GM12878 (cell line): ENCODE measurements at regions not wholly inside any gene's neighbourhood (a gene's known extent, or its start where the extent isn't known, plus 50 kb on each side); places are given as distances from the start of the nearest gene placed in this dataset.

Experiments
- ATAC-seq: fragments of 200-7000 bp; cut with Tn5 transposase; 3 replicates; pipeline ENCODE4 v1.9.1; 2020; ENCODE audit warnings: mild to moderate bottlenecking, moderate library complexity
- BruUV-seq: library from RNA; stranded (reverse); fragments of 400-500 nt; replicated peaks from 2 replicates; lab custom pipeline; 2021; lab: Mats Ljungman, UMichigan
- CTCF ChIA-PET: fragments of 300-600 bp; sonication (Branson Sonifier 250); formaldehyde crosslinking; extraction: SDS; loops from one replicate; lab custom pipeline; 2021; ENCODE audit warnings: inconsistent platforms; lab: Yijun Ruan, JAX
- POLR2A ChIA-PET: fragments of 350-600 bp; formaldehyde crosslinking; extraction: SDS; loops from one replicate; lab custom pipeline; 2021; ENCODE audit warnings: inconsistent platforms; lab: Charles Lee
- RAD21 ChIA-PET: fragments of 300-600 bp; sonication (Branson Sonifier 250); formaldehyde crosslinking; loops from one replicate; lab custom pipeline; 2023; ENCODE audit warnings: antibody characterized with exemption; ENCODE audit not compliant: unreplicated experiment; lab: Charles Lee
- SMC1A ChIA-PET: fragments of 300-600 bp; sonication (Branson Sonifier 250); formaldehyde crosslinking; loops from one replicate; lab custom pipeline; 2023; ENCODE audit not compliant: unreplicated experiment, uncharacterized antibody; lab: Charles Lee
- DNase-seq: peaks from one replicate; pipeline ENCODE4 v3.0.0-alpha.2; 2011; ENCODE audit warnings: low read depth, low spot score
- FAIRE-seq: peaks from 3 replicates; lab custom pipeline; 2011; peaks lifted over from hg19 to GRCh38; lab: Jason Lieb, UNC
- H2AFZ ChIP-seq: 2 replicates; pipeline ENCODE4 v1.6.0; 2011; ENCODE audit warnings: low read depth, low read length, control low read depth; ENCODE audit not compliant: control insufficient read depth
- H3K27ac ChIP-seq: 2 replicates; pipeline ENCODE4 v1.5.1; 2011; ENCODE audit warnings: control low read depth; ENCODE audit not compliant: control insufficient read depth, insufficient read depth
- H3K27me3 ChIP-seq, 2 experiments: replicated peaks in 1 of 2; 2 replicates each; pipeline versions ENCODE4 v1.6.0 to v1.6.1; 2011; ENCODE audit warnings: low read length in 1 of 2; ENCODE audit not compliant: control insufficient read depth in 2 of 2, insufficient read depth in 2 of 2
- H3K36me3 ChIP-seq, 2 experiments: 2 replicates each; pipeline ENCODE4 v1.5.1; 2011; ENCODE audit warnings: low read length in 1 of 2; ENCODE audit not compliant: control insufficient read depth in 2 of 2, insufficient read depth in 2 of 2
- H3K4me1 ChIP-seq: 2 replicates; pipeline ENCODE4 v1.6.1; 2011; ENCODE audit warnings: mild to moderate bottlenecking, low read length, moderate library complexity, mixed read lengths; ENCODE audit not compliant: control insufficient read depth, insufficient read depth
- H3K4me2 ChIP-seq: 2 replicates; pipeline ENCODE4 v1.6.0; 2011; ENCODE audit warnings: control low read depth; ENCODE audit not compliant: control insufficient read depth, insufficient read depth
- H3K4me3 ChIP-seq: fragments of 200-600 bp; sonication (generic); 2 replicates; pipeline ENCODE4 v1.5.1; 2016
- H3K79me2 ChIP-seq: 2 replicates; pipeline ENCODE4 v1.6.0; 2011; ENCODE audit warnings: low read length; ENCODE audit not compliant: control insufficient read depth, insufficient read depth
- H3K9ac ChIP-seq: 2 replicates; pipeline ENCODE4 v1.8.0; 2011; ENCODE audit warnings: low read length, control low read depth, mixed read lengths; ENCODE audit not compliant: control insufficient read depth, insufficient read depth
- H3K9me3 ChIP-seq: replicated peaks from 3 replicates; pipeline ENCODE4 v1.5.1; 2011; ENCODE audit warnings: mild to moderate bottlenecking, low read length; ENCODE audit not compliant: control insufficient read depth, insufficient read depth
- H4K20me1 ChIP-seq: 2 replicates; pipeline ENCODE4 v1.6.0; 2011; ENCODE audit not compliant: control insufficient read depth, insufficient read depth
- ATF7 ChIP-seq: fragments of 450-650 bp; IDR thresholded peaks from 2 replicates; pipeline ENCODE4 v1.6.1; 2016; ENCODE audit warnings: low read depth, mild to moderate bottlenecking
- BACH1 ChIP-seq: fragments of 450-650 bp; IDR thresholded peaks from 2 replicates; pipeline ENCODE4 v1.6.1; 2017; ENCODE audit warnings: mild to moderate bottlenecking, borderline replicate concordance
- BMI1 ChIP-seq: fragments of 450-650 bp; IDR thresholded peaks from 2 replicates; pipeline ENCODE4 v1.6.1; 2016; ENCODE audit warnings: mild to moderate bottlenecking, moderate library complexity, borderline replicate concordance
- CBX3 ChIP-seq: fragments of 200-600 bp; sonication (generic); IDR thresholded peaks from 2 replicates; pipeline ENCODE4 v1.6.1; 2016; ENCODE audit warnings: low read depth, borderline replicate concordance
- FOXM1 ChIP-seq: IDR thresholded peaks from 2 replicates; pipeline ENCODE4 v1.6.1; 2012; ENCODE audit warnings: low read depth, mild to moderate bottlenecking, inconsistent platforms, low read length, moderate library complexity
- KLF5 ChIP-seq: fragments of 450-650 bp; IDR thresholded peaks from 2 replicates; pipeline ENCODE4 v1.6.1; 2014; ENCODE audit warnings: mild to moderate bottlenecking; ENCODE audit not compliant: partially characterized antibody
- PAX5 ChIP-seq: IDR thresholded peaks from 2 replicates; pipeline ENCODE4 v1.6.1; 2011; ENCODE audit warnings: low read depth, low read length, borderline replicate concordance
- PML ChIP-seq: IDR thresholded peaks from 2 replicates; pipeline ENCODE4 v1.6.1; 2012; ENCODE audit warnings: low read length, inconsistent platforms
- RCOR1 ChIP-seq: conservative IDR thresholded peaks from 2 replicates; pipeline ENCODE4 v1.6.1; 2012; ENCODE audit warnings: low read depth, low read length, improper control_type of control experiment
- SIN3A ChIP-seq: IDR thresholded peaks from 2 replicates; pipeline ENCODE4 v1.6.1; 2012; ENCODE audit warnings: low read depth, low read length, improper control_type of control experiment
- SREBF2 ChIP-seq: IDR thresholded peaks from 2 replicates; pipeline ENCODE4 v1.6.1; 2012; ENCODE audit warnings: mild to moderate bottlenecking, low read length
- SRF ChIP-seq, 2 experiments: IDR thresholded peaks; 2 replicates each; pipeline ENCODE4 v1.6.1; 2011; ENCODE audit warnings: low read depth in 2 of 2, low read length in 2 of 2, mild to moderate bottlenecking in 1 of 2, moderate library complexity in 1 of 2
- STAT3 ChIP-seq: IDR thresholded peaks from 2 replicates; pipeline ENCODE4 v1.6.1; 2011; ENCODE audit warnings: low read depth, low read length, improper control_type of control experiment
- TCF7 ChIP-seq: IDR thresholded peaks from 2 replicates; pipeline ENCODE4 v1.6.1; 2014; ENCODE audit warnings: antibody characterized with exemption, borderline replicate concordance
- WGBS: methylation state at CpG from one replicate; pipeline ENCODE4 v1.1.6; 2016; ENCODE audit warnings: low lambda C conversion rate; ENCODE audit not compliant: insufficient replicate concordance, insufficient coverage; ENCODE audit errors: missing lambda C conversion rate; 5-methylcytosine and 5-hydroxymethylcytosine counted together
- in situ Hi-C: fragments of 300-500 bp; cut with MboI; formaldehyde crosslinking; loops from 9 replicates; pipeline ENCODE4 v1.14.3; 2018; ENCODE audit warnings: mixed read lengths
- intact Hi-C: fragments of 100-400 bp; cut with micrococcal nuclease; formaldehyde crosslinking; loops from one replicate; pipeline ENCODE4 v1.14.2; 2022; ENCODE audit not compliant: unreplicated experiment
- TF ChIP-seq, protein P1 (sequence below): fragments of 450-650 bp; conservative IDR thresholded peaks from 2 replicates; pipeline ENCODE4 v1.6.1; 2017; ENCODE audit warnings: mild to moderate bottlenecking, moderate library complexity
- TF ChIP-seq, protein P2 (sequence below): IDR thresholded peaks from 2 replicates; pipeline ENCODE4 v1.6.1; 2012; ENCODE audit warnings: low read depth, low read length, improper control_type of control experiment
- TF ChIP-seq, protein P3 (sequence below): fragments of 450-650 bp; IDR thresholded peaks from 2 replicates; pipeline ENCODE4 v1.6.1; 2018; ENCODE audit warnings: borderline replicate concordance, mild to moderate bottlenecking; ENCODE audit not compliant: partially characterized antibody

- DNase-seq (no peak), FAIRE-seq (no peak), ATAC-seq (no peak)
- no peaks in the 10 kb centered on the region for H3K27me3 ChIP-seq
- intact Hi-C loops, result no loop called here
- H3K9me3 ChIP-seq, result no peaks in the 10 kb centered on the region
- no peak overlapping the region for H3K4me2 ChIP-seq
- H3K79me2 ChIP-seq, result no peaks in the 10 kb centered on the region
- H4K20me1 ChIP-seq, result no peaks in the 10 kb centered on the region
- ChIA-PET RAD21 (no interaction called here), SMC1A (interaction anchor here (0.9 kb wide), 1 partner anchor 8 kb away, joined by 3 read pairs; no protein-coding TSS in a partner anchor), POLR2A (no interaction called here), CTCF (no interaction called here)
- no peak overlapping the region for H2AFZ ChIP-seq
- no peaks in the 10 kb centered on the region for H3K4me1 ChIP-seq
- TF ChIP-seq, protein P1, sequence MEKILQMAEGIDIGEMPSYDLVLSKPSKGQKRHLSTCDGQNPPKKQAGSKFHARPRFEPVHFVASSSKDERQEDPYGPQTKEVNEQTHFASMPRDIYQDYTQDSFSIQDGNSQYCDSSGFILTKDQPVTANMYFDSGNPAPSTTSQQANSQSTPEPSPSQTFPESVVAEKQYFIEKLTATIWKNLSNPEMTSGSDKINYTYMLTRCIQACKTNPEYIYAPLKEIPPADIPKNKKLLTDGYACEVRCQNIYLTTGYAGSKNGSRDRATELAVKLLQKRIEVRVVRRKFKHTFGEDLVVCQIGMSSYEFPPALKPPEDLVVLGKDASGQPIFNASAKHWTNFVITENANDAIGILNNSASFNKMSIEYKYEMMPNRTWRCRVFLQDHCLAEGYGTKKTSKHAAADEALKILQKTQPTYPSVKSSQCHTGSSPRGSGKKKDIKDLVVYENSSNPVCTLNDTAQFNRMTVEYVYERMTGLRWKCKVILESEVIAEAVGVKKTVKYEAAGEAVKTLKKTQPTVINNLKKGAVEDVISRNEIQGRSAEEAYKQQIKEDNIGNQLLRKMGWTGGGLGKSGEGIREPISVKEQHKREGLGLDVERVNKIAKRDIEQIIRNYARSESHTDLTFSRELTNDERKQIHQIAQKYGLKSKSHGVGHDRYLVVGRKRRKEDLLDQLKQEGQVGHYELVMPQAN, result no peak
- TF ChIP-seq, protein P2, sequence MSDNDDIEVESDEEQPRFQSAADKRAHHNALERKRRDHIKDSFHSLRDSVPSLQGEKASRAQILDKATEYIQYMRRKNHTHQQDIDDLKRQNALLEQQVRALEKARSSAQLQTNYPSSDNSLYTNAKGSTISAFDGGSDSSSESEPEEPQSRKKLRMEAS, result no peak
- TF ChIP-seq ATF7, result no peak
- TF ChIP-seq BMI1, result no peak
- TF ChIP-seq BACH1, result no peak
- TF ChIP-seq SREBF2, result no peak
- TF ChIP-seq CBX3, result no peak
- no peak for TF ChIP-seq SRF (IDR thresholded peaks at IDR 0.05; ENCODE audit: low read depth in 2 of 2, low read length in 2 of 2)
- TF ChIP-seq SIN3A, result no peak
- TF ChIP-seq RCOR1, result no peak
- TF ChIP-seq TCF7, result no peak
- TF ChIP-seq, protein P3, sequence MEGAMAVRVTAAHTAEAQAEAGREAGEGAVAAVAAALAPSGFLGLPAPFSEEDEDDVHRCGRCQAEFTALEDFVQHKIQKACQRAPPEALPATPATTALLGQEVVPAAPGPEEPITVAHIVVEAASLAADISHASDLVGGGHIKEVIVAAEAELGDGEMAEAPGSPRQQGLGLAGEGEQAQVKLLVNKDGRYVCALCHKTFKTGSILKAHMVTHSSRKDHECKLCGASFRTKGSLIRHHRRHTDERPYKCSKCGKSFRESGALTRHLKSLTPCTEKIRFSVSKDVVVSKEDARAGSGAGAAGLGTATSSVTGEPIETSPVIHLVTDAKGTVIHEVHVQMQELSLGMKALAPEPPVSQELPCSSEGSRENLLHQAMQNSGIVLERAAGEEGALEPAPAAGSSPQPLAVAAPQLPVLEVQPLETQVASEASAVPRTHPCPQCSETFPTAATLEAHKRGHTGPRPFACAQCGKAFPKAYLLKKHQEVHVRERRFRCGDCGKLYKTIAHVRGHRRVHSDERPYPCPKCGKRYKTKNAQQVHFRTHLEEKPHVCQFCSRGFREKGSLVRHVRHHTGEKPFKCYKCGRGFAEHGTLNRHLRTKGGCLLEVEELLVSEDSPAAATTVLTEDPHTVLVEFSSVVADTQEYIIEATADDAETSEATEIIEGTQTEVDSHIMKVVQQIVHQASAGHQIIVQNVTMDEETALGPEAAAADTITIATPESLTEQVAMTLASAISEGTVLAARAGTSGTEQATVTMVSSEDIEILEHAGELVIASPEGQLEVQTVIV, result no peak
- no peak for TF ChIP-seq FOXM1
- no peak for TF ChIP-seq STAT3
- no peak for TF ChIP-seq KLF5
- TF ChIP-seq PAX5, result no peak
- TF ChIP-seq PML, result no peak
- H3K4me3 ChIP-seq, result no peak overlapping the region
- in situ Hi-C loops, result no loop called here
- H3K27ac ChIP-seq, result no peak overlapping the region
- BruUV-seq, result no TSS peak
- H3K36me3 ChIP-seq, result no peaks in the 10 kb centered on the region
- no peak overlapping the region for H3K9ac ChIP-seq
- 0% methylated on average over 3 of the region's 3 CpGs for WGBS
Observed at GRCh38 chr5:12896086-12896485, 991.8 kb upstream of the CTNND2 start.
